OCI-LY7 (cell line): ENCODE measurements at regions not wholly inside any gene's neighbourhood (a gene's known extent, or its start where the extent isn't known, plus 50 kb on each side); places are given as distances from the start of the nearest gene placed in this dataset.

ENCODE experiments used
- BruUV-seq: library from RNA; stranded (reverse); fragments of 400-500 nt; replicated peaks from 2 replicates; lab custom pipeline; 2021; lab: Mats Ljungman, UMichigan
- CTCF ChIA-PET: fragments of 300-600 bp; sonication (Branson Sonifier 250); formaldehyde crosslinking; loops from one replicate; lab custom pipeline; 2022; ENCODE audit warnings: antibody characterized with exemption; ENCODE audit not compliant: unreplicated experiment; lab: Charles Lee
- POLR2A ChIA-PET: fragments of 300-600 bp; sonication (Branson Sonifier 250); formaldehyde crosslinking; loops from one replicate; lab custom pipeline; 2022; ENCODE audit warnings: antibody characterized with exemption; lab: Charles Lee
- DNase-seq: peaks from one replicate; pipeline ENCODE4 v3.0.0-alpha.2; 2015; ENCODE audit warnings: low spot score
- H2AFZ ChIP-seq: fragments of 200-600 bp; sonication (generic), shearing (Covaris generic); 2 replicates; pipeline ENCODE4 v1.6.1; 2014; ENCODE audit warnings: mild to moderate bottlenecking, antibody characterized with exemption, low read length, moderate library complexity
- H3K27ac ChIP-seq: fragments of 200-600 bp; sonication (generic); 2 replicates; pipeline ENCODE4 v1.5.1; 2014; ENCODE audit warnings: mixed run types, low read depth, mild to moderate bottlenecking, moderate library complexity, low read length, inconsistent platforms; ENCODE audit not compliant: poor library complexity, severe bottlenecking
- H3K36me3 ChIP-seq: fragments of 200-600 bp; sonication (generic); 2 replicates; pipeline ENCODE4 v1.6.1; 2014; ENCODE audit warnings: mild to moderate bottlenecking, antibody characterized with exemption, low read length, moderate library complexity, mixed read lengths; ENCODE audit not compliant: insufficient read depth
- H3K4me1 ChIP-seq: fragments of 200-600 bp; sonication (generic); 2 replicates; pipeline ENCODE4 v1.5.1; 2014; ENCODE audit warnings: mild to moderate bottlenecking, low read length; ENCODE audit not compliant: insufficient read depth, poor library complexity, severe bottlenecking
- H3K4me2 ChIP-seq: fragments of 200-600 bp; sonication (generic); 2 replicates; pipeline ENCODE4 v1.6.1; 2014; ENCODE audit warnings: mild to moderate bottlenecking, low read length
- H3K4me3 ChIP-seq: fragments of 200-600 bp; sonication (generic); 2 replicates; pipeline ENCODE4 v1.5.1; 2014; ENCODE audit warnings: mild to moderate bottlenecking, low read depth, low read length; ENCODE audit not compliant: poor library complexity, severe bottlenecking
- H3K79me2 ChIP-seq: fragments of 200-600 bp; sonication (generic); 2 replicates; pipeline ENCODE4 v1.6.1; 2016; ENCODE audit warnings: low read depth, mild to moderate bottlenecking, low read length, moderate library complexity, mixed read lengths; ENCODE audit not compliant: insufficient read depth
- H3K9me2 ChIP-seq: fragments of 200-600 bp; sonication (generic); 2 replicates; pipeline ENCODE4 v1.6.1; 2016; ENCODE audit warnings: mild to moderate bottlenecking, low read length, mixed read lengths; ENCODE audit not compliant: insufficient read depth
- H3K9me3 ChIP-seq: fragments of 200-600 bp; sonication (generic); 2 replicates; pipeline ENCODE4 v1.6.1; 2014; ENCODE audit warnings: mild to moderate bottlenecking, mixed run types, low read length, mixed read lengths
- H4K20me1 ChIP-seq: fragments of 200-600 bp; sonication (generic); 2 replicates; pipeline ENCODE4 v1.6.1; 2014; ENCODE audit warnings: mild to moderate bottlenecking, antibody characterized with exemption, low read length, moderate library complexity, mixed read lengths; ENCODE audit not compliant: insufficient read depth
- CTCF ChIP-seq: fragments of 200-600 bp; sonication (generic); conservative IDR thresholded peaks from 2 replicates; pipeline ENCODE4 v1.5.1; 2014; ENCODE audit warnings: mild to moderate bottlenecking, antibody characterized with exemption, low read length, moderate library complexity, mixed read lengths
- EZH2phosphoT487 ChIP-seq: fragments of 200-600 bp; sonication (generic); IDR thresholded peaks from 2 replicates; pipeline ENCODE4 v1.6.1; 2018; ENCODE audit warnings: low read depth, borderline replicate concordance, mild to moderate bottlenecking, mixed run types, antibody characterized with exemption, low read length, moderate library complexity, mixed read lengths
- intact Hi-C: fragments of 100-400 bp; cut with micrococcal nuclease; formaldehyde crosslinking; loops from one replicate; pipeline ENCODE4 v1.10.0; 2022; ENCODE audit not compliant: unreplicated experiment

GRCh38 chr17:70648166-70648565 lies 478.8 kb downstream of the KCNJ2 start:
- Histone ChIP-seq H3K79me2 (no peaks in the 10 kb centered on the region), H3K4me1 (no peaks in the 10 kb centered on the region), H3K9me3 (no peaks in the 10 kb centered on the region), H3K36me3 (no peaks in the 10 kb centered on the region), H2AFZ (no peak overlapping the region), H3K9me2 (no peaks in the 10 kb centered on the region), H3K4me2 (no peak overlapping the region), H3K27ac (no peak overlapping the region), H3K4me3 (no peak overlapping the region), H4K20me1 (no peaks in the 10 kb centered on the region)
- intact Hi-C loops: no loop called here
- CTCF ChIA-PET: no interaction called here
- no TSS peak for BruUV-seq
- DNase-seq: no peak
- POLR2A ChIA-PET: no interaction called here
- no peak for TF ChIP-seq EZH2phosphoT487
- no peak for TF ChIP-seq CTCF

DNA sequence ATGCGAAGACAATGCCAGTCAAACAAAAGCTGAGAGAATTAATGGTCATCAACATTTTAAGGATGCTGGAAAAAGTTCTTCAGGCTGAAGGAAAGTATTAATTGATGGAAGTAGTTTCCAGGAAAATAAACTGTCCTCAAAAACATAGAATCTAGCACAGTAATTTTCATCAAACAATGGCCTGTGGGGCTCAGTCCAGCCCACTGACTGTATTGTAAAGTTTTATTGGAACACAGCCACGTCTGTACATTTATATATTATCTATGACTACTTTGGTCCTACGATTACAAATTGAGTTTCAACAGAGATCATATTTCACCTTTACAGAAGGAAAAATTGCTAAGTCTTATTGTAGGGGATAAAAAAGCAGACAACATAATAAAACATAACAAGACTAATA lies 484.5 kb downstream of the KCNJ2 start:
- TF ChIP-seq CTCF (no peak), EZH2phosphoT487 (no peak)
- ChIA-PET CTCF (no interaction called here), POLR2A (interaction anchor here (0.7 kb wide), 1 partner anchor 26 kb away, joined by 4 read pairs; no protein-coding TSS in a partner anchor)
- no peak overlapping the region for H3K27ac ChIP-seq
- H3K4me1 ChIP-seq: no peaks in the 10 kb centered on the region
- H4K20me1 ChIP-seq: no peaks in the 10 kb centered on the region
- DNase-seq: no peak
- no peak overlapping the region for H3K4me3 ChIP-seq
- H3K9me3 ChIP-seq: no peaks in the 10 kb centered on the region
- no TSS peak for BruUV-seq
- no peaks in the 10 kb centered on the region for H3K79me2 ChIP-seq
- H3K9me2 ChIP-seq: no peaks in the 10 kb centered on the region
- H2AFZ ChIP-seq: no peak overlapping the region
- no peaks in the 10 kb centered on the region for H3K36me3 ChIP-seq
- H3K4me2 ChIP-seq: no peak overlapping the region
- intact Hi-C loops: no loop called here

DNA sequence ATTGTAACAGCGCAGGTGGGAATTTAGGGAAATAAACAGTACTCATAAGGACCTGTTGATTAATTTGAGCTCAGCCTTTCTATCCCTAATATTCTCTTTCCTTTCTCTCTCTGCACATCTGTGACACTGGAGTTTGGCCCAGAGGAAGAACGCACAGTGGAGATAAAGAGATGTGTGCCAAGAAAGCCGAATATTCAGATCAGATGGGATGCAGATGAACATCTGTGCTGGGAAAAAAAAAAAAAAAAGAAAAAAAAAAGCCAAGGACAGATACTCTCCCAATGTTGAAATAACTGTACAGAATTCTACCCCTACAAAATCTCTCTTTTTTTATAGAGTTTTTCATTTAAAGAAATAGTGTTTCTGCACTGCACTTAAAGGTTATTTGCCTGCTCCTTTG lies 485.4 kb downstream of the KCNJ2 start:
- no peak for DNase-seq
- Histone ChIP-seq H2AFZ (no peak overlapping the region), H3K4me2 (no peak overlapping the region), H3K79me2 (no peaks in the 10 kb centered on the region), H3K36me3 (no peaks in the 10 kb centered on the region), H3K4me1 (no peaks in the 10 kb centered on the region), H3K4me3 (no peak overlapping the region), H3K27ac (no peak overlapping the region), H3K9me3 (no peaks in the 10 kb centered on the region), H3K9me2 (no peaks in the 10 kb centered on the region), H4K20me1 (no peaks in the 10 kb centered on the region)
- TF ChIP-seq EZH2phosphoT487 (no peak), CTCF (no peak)
- ChIA-PET POLR2A (interaction anchor here (0.7 kb wide), 2 partner anchors 27 to 1302 kb away, joined by 4 to 8 read pairs; no protein-coding TSS in a partner anchor), CTCF (no interaction called here)
- BruUV-seq: no TSS peak
- intact Hi-C loops: no loop called here
